ENCODE measurements at regions not wholly inside any gene's neighbourhood (a gene's known extent, or its start where the extent isn't known, plus 50 kb on each side); places are given as distances from the start of the nearest gene placed in this dataset.

- DNase-seq: no peak
These were observed 910.3 kb upstream of the LCORL start for GRCh38 chr4:18931643-18932377.

GRCh38 chr4:18930487-18930886 is 908.9 kb upstream of the LCORL start:
- DNase-seq: no peak

GRCh38 chr4:18923496-18924161 is 902.1 kb upstream of the LCORL start:
- no peak for DNase-seq

GRCh38 chr4:18917689-18918088 is 896.1 kb upstream of the LCORL start:
- DNase-seq: no peak

GRCh38 chr4:18914182-18914581 is 892.6 kb upstream of the LCORL start:
- no peak for DNase-seq

GRCh38 chr4:18894928-18895327 is 873.4 kb upstream of the LCORL start:
- DNase-seq: no peak

GRCh38 chr4:18882468-18882867 is 860.9 kb upstream of the LCORL start:
- DNase-seq: no peak

GRCh38 chr4:18881556-18881955 is 860.0 kb upstream of the LCORL start:
- DNase-seq: no peak

GRCh38 chr4:18880871-18881270 is 859.3 kb upstream of the LCORL start:
- peak; percentile 37 for DNase-seq

GRCh38 chr4:18878561-18878960 is 857.0 kb upstream of the LCORL start:
- DNase-seq: no peak

- DNase-seq: no peak
These were observed 847.6 kb upstream of the LCORL start for GRCh38 chr4:18869166-18869565.

GRCh38 chr4:18860836-18861530 is 839.4 kb upstream of the LCORL start:
- no peak for DNase-seq

- no peak for DNase-seq
These were observed 837.9 kb upstream of the LCORL start for GRCh38 chr4:18859468-18859867.

- DNase-seq: no peak
These were observed 836.8 kb upstream of the LCORL start for GRCh38 chr4:18858229-18858922.

GRCh38 chr4:18850867-18851266 is 829.3 kb upstream of the LCORL start:
- DNase-seq: no peak

GRCh38 chr4:18847249-18847890 is 825.8 kb upstream of the LCORL start:
- DNase-seq: no peak

- DNase-seq: no peak
These were observed 824.8 kb upstream of the LCORL start for GRCh38 chr4:18846313-18846712.

- DNase-seq: no peak
These were observed 823.2 kb upstream of the LCORL start for GRCh38 chr4:18844726-18845125.

GRCh38 chr4:18842431-18842830 is 820.9 kb upstream of the LCORL start:
- DNase-seq: no peak

GRCh38 chr4:18840481-18840880 is 818.9 kb upstream of the LCORL start:
- DNase-seq: no peak

- DNase-seq: no peak
These were observed 794.8 kb upstream of the LCORL start for GRCh38 chr4:18816228-18816895.

GRCh38 chr4:18815779-18816173 is 794.2 kb upstream of the LCORL start:
- DNase-seq: no peak
